ENCODE measurements at regions not wholly inside any gene's neighbourhood (a gene's known extent, or its start where the extent isn't known, plus 50 kb on each side); places are given as distances from the start of the nearest gene placed in this dataset.

DNA sequence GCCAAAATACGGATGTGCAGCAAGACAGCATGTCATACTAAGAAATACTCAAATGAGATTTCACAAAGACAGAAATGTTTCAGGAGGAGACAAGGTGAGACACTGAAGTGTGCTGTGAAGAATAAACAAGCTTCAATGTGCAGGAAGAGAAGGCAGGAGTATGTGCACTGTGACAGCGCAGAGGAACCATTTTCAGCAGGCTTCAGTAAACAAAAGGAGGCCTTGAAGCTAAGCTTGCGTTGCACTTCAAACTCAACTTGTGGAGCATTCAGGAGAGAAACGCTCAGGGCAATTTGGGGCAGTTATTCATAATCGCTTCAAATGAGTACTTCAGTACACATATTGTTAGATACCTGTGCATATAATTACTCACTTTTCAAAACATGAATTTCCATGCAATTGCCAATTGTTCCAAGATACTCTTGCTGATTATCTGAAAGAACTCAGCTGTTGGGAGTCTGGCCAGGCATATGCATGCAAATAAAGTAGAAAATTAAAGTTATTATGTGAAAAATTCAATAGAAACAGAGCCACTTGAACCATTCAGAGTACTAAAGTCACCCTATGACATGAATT is 234.2 kb upstream of the OPRM1 start:
- Mint-ChIP-seq H3K27ac (no peak overlapping the region), H3K4me1 (no peaks in the 10 kb centered on the region), H3K4me3 (no peak overlapping the region), H3K27me3 (no peaks in the 10 kb centered on the region), H3K9me3 (no peaks in the 10 kb centered on the region), H3K36me3 (ENCODE audit: low read depth) (no peaks in the 10 kb centered on the region)
- TF ChIP-seq, protein P1, sequence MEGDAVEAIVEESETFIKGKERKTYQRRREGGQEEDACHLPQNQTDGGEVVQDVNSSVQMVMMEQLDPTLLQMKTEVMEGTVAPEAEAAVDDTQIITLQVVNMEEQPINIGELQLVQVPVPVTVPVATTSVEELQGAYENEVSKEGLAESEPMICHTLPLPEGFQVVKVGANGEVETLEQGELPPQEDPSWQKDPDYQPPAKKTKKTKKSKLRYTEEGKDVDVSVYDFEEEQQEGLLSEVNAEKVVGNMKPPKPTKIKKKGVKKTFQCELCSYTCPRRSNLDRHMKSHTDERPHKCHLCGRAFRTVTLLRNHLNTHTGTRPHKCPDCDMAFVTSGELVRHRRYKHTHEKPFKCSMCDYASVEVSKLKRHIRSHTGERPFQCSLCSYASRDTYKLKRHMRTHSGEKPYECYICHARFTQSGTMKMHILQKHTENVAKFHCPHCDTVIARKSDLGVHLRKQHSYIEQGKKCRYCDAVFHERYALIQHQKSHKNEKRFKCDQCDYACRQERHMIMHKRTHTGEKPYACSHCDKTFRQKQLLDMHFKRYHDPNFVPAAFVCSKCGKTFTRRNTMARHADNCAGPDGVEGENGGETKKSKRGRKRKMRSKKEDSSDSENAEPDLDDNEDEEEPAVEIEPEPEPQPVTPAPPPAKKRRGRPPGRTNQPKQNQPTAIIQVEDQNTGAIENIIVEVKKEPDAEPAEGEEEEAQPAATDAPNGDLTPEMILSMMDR (IDR thresholded peaks at IDR 0.05): no peak
- intact Hi-C loops (cut with micrococcal nuclease): no loop called here
- POLR2A ChIA-PET: no interaction called here
- DNase-seq (no peak), ATAC-seq (ENCODE audit: low read depth) (no peak)
- CTCF ChIA-PET: no interaction called here

DNA sequence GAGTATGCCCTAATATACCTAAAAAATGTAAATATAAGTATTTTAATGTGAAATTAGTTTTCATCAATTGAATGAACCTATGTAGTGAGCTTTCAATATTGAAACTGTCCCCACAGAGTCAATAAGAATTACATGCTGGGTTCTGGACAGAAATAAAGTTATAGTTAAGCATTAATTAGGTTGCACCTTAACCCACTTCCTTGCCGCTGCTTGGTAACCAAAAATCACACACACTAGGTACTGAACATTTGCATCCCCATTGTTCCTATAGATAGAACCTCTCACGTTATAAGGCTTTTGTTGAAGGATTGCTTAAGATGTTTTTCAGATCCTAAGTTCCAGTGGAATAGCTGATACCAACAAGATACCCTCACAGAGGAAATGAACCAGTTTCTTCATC is 237.1 kb upstream of the OPRM1 start:
- H3K27ac Mint-ChIP-seq: no peak overlapping the region
- DNase-seq (no peak), ATAC-seq (ENCODE audit: low read depth) (no peak)
- no peak overlapping the region for H3K4me3 Mint-ChIP-seq
- ChIA-PET POLR2A (no interaction called here), CTCF (no interaction called here)
- TF ChIP-seq, protein P1 (IDR thresholded peaks at IDR 0.05): no peak
- H3K36me3 Mint-ChIP-seq (ENCODE audit: low read depth): no peaks in the 10 kb centered on the region
- no peaks in the 10 kb centered on the region for H3K9me3 Mint-ChIP-seq
- intact Hi-C loops (cut with micrococcal nuclease): no loop called here
- H3K27me3 Mint-ChIP-seq: no peaks in the 10 kb centered on the region
- no peaks in the 10 kb centered on the region for H3K4me1 Mint-ChIP-seq

DNA sequence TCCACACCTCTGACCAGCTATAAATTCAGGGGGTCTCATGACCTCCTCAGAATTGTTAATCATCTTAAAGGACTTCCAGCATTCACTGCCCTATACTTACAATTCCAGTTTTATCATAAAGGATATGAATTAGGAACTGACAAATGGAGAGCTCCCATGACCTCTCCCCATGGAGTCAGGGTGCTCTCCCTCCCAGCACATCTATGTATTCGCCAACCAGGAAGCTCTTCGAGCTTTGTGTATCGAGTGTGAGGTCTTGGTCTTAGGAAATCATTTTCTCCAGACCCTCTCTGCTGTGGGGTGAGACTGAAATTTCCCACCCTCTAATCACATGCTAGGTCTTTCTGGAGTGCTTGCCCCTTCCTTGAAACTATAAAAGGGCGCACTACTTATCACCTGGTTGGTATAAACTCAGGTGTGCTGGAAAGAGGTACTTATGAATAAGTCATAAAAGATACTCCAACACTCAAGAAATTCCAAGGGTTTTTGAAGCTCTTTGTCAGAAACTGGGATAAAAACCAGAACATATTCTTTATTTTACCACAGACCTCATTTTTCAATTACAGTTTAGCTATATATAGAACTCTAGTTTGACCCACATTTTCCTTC is 238.4 kb upstream of the OPRM1 start:
- DNase-seq (no peak), ATAC-seq (ENCODE audit: low read depth) (no peak)
- ChIA-PET POLR2A (no interaction called here), CTCF (no interaction called here)
- TF ChIP-seq, protein P1 (IDR thresholded peaks at IDR 0.05): no peak
- intact Hi-C loops (cut with micrococcal nuclease): no loop called here
- Mint-ChIP-seq H3K27ac (no peak overlapping the region), H3K9me3 (no peaks in the 10 kb centered on the region), H3K36me3 (ENCODE audit: low read depth) (no peaks in the 10 kb centered on the region), H3K4me3 (no peak overlapping the region), H3K27me3 (no peaks in the 10 kb centered on the region), H3K4me1 (no peaks in the 10 kb centered on the region)

DNA sequence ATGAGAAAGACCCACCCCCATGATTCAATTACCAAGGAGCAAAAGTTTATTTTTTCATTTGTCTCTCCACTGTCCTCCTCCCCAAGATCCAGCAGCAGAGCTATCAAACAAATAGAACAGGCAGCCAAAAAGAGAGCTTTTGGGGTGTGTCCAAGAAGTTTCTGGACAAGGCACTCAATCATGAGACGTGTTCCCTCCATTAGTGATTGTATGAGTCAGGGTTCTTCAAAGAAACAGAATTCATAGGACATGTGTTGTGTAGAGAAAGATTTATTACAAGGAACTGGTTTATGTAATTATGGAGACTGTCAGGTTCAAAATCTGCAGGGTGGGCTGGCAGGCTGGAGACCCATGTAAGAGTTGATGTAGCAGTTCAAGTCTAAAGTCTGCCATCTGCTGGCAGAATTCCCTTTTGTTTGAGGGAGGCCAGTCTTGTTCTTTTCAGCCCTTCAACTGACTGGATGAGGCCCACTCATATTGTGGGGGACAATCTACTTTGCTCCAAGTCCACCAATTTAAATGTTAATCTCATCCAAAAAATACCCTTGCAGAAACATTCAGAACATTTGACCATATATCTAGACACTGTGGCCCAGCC is 248.1 kb upstream of the OPRM1 start:
- Mint-ChIP-seq H3K9me3 (no peaks in the 10 kb centered on the region), H3K36me3 (ENCODE audit: low read depth) (no peaks in the 10 kb centered on the region), H3K27me3 (no peaks in the 10 kb centered on the region), H3K27ac (no peak overlapping the region), H3K4me3 (no peak overlapping the region), H3K4me1 (no peaks in the 10 kb centered on the region)
- intact Hi-C loops (cut with micrococcal nuclease): no loop called here
- CTCF ChIA-PET: no interaction called here
- POLR2A ChIA-PET: no interaction called here
- ATAC-seq (ENCODE audit: low read depth) (no peak), DNase-seq (no peak)
- TF ChIP-seq, protein P1 (IDR thresholded peaks at IDR 0.05): no peak

DNA sequence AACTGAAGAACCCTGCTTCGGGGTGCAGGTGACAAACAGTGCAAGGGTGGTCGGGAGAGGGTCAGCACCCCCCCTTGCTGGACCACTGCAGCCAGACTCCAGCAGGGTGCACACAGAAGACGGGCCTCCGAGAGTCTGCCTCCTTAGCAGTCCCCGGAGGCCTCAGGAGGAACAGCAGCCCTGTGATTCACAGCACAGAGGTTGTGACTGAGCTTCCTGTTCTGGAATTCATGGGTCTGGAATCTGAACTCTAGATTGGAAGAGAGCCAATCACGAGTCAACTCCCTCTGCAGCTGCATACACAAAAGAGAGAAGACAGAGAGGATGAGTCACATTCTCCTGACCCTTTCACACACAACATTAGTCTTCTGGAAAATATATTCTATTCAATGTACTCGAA is 249.0 kb upstream of the OPRM1 start:
- H3K4me1 Mint-ChIP-seq: no peaks in the 10 kb centered on the region
- H3K4me3 Mint-ChIP-seq: no peak overlapping the region
- no peak overlapping the region for H3K27ac Mint-ChIP-seq
- TF ChIP-seq, protein P1 (IDR thresholded peaks at IDR 0.05): no peak
- ATAC-seq (ENCODE audit: low read depth) (no peak), DNase-seq (no peak)
- H3K36me3 Mint-ChIP-seq (ENCODE audit: low read depth): no peaks in the 10 kb centered on the region
- CTCF ChIA-PET: no interaction called here
- peaks cover 4% of the 10 kb centered on the region for H3K9me3 Mint-ChIP-seq
- POLR2A ChIA-PET: no interaction called here
- no peaks in the 10 kb centered on the region for H3K27me3 Mint-ChIP-seq
- intact Hi-C loops (cut with micrococcal nuclease): no loop called here
